ENCODE measurements at regions not wholly inside any gene's neighbourhood (a gene's known extent, or its start where the extent isn't known, plus 50 kb on each side); places are given as distances from the start of the nearest gene placed in this dataset.
"Not testable (repeated sequence)": the region's sequence is repeated elsewhere in the genome, so short reads cannot be mapped to it uniquely, and the experiment has no call there.

DNA sequence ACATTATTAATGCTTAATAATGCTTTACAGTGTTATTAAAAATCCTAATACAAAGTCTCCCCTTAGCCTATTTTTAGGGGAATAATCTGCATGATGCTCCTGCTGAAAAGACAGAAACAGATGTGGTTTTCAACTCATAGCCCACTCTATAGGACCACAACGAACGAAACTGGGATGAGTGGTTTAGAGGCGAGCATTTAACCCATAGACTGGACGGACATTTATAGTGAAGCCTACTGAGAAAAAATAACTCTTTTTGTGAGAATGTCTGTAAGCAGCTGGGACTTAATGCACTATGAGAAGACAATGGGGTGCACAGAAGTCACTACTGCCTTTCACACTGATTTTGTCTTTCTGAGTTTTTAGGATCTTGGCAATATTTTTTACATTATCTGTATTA, 1599.6 kb upstream of the B3GALT2 start:
- no peaks in the 10 kb centered on the region for H3K27me3 ChIP-seq (replicated peaks; ENCODE audit: control insufficient read depth, insufficient read depth, low read length, poor library complexity, severe bottlenecking)
- H3K4me3 ChIP-seq (ENCODE audit: insufficient read depth, low read depth, low read length, poor library complexity, severe bottlenecking): no peak overlapping the region
- H3K9me3 ChIP-seq (ENCODE audit: control insufficient read depth, low read length): no peaks in the 10 kb centered on the region
- no peak overlapping the region for H3K27ac ChIP-seq (ENCODE audit: insufficient read depth, low read length, poor library complexity, severe bottlenecking)
- no peaks in the 10 kb centered on the region for H3K4me1 ChIP-seq (ENCODE audit: control insufficient read depth, insufficient read depth, low read length, poor library complexity, severe bottlenecking)
- H3K36me3 ChIP-seq (ENCODE audit: control insufficient read depth, insufficient read depth, low read length): no peaks in the 10 kb centered on the region
- no peak for DNase-seq

DNA sequence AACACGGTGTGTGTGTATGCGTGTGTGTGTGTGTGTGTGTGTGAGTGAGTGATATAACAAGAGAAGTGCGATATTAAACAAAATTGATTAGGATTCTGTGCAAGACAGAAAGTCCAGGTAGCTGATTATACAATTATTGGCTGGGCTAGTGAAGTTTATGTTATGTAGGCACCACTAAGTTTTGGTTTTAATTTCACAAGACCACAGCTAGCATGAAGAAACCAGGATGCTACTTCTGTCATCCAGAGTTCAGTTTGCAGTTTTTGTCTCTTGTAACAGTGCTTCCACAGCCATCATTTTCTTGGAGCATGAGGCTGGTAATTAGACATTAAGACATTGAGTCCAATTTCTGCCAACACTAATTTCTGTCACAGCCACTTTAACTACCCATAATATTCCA, 1590.2 kb upstream of the B3GALT2 start:
- no peaks in the 10 kb centered on the region for H3K36me3 ChIP-seq (ENCODE audit: control insufficient read depth, insufficient read depth, low read length)
- H3K4me3 ChIP-seq (ENCODE audit: insufficient read depth, low read depth, low read length, poor library complexity, severe bottlenecking): no peak overlapping the region
- no peak for DNase-seq
- H3K4me1 ChIP-seq (ENCODE audit: control insufficient read depth, insufficient read depth, low read length, poor library complexity, severe bottlenecking): no peaks in the 10 kb centered on the region
- no peak overlapping the region for H3K27ac ChIP-seq (ENCODE audit: insufficient read depth, low read length, poor library complexity, severe bottlenecking)
- H3K27me3 ChIP-seq (replicated peaks; ENCODE audit: control insufficient read depth, insufficient read depth, low read length, poor library complexity, severe bottlenecking): no peaks in the 10 kb centered on the region
- no peaks in the 10 kb centered on the region for H3K9me3 ChIP-seq (ENCODE audit: control insufficient read depth, low read length)

DNA sequence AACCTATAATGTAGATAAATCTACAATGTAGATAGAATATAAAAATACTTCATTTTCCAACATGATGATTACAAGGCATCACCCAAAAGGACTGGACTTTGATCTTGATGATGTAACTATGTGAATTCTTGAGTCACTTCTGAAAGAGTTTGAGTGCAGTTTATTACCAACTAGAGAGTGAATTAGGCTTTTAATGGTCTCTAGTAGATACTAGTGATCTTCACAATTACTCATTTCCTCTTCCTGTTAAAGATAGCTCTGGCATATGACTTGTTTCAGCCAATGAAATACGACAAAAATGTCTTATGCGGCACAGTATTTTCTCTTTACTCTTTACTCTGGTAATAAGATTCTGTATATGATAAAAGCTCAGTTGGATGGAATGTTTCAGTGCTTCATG, 1588.1 kb upstream of the B3GALT2 start:
- DNase-seq: no peak
- Histone ChIP-seq H3K27me3 (replicated peaks; ENCODE audit: control insufficient read depth, insufficient read depth, low read length, poor library complexity, severe bottlenecking) (no peaks in the 10 kb centered on the region), H3K27ac (ENCODE audit: insufficient read depth, low read length, poor library complexity, severe bottlenecking) (no peak overlapping the region), H3K4me3 (ENCODE audit: insufficient read depth, low read depth, low read length, poor library complexity, severe bottlenecking) (no peak overlapping the region), H3K4me1 (ENCODE audit: control insufficient read depth, insufficient read depth, low read length, poor library complexity, severe bottlenecking) (no peaks in the 10 kb centered on the region), H3K9me3 (ENCODE audit: control insufficient read depth, low read length) (no peaks in the 10 kb centered on the region), H3K36me3 (ENCODE audit: control insufficient read depth, insufficient read depth, low read length) (no peaks in the 10 kb centered on the region)

DNA sequence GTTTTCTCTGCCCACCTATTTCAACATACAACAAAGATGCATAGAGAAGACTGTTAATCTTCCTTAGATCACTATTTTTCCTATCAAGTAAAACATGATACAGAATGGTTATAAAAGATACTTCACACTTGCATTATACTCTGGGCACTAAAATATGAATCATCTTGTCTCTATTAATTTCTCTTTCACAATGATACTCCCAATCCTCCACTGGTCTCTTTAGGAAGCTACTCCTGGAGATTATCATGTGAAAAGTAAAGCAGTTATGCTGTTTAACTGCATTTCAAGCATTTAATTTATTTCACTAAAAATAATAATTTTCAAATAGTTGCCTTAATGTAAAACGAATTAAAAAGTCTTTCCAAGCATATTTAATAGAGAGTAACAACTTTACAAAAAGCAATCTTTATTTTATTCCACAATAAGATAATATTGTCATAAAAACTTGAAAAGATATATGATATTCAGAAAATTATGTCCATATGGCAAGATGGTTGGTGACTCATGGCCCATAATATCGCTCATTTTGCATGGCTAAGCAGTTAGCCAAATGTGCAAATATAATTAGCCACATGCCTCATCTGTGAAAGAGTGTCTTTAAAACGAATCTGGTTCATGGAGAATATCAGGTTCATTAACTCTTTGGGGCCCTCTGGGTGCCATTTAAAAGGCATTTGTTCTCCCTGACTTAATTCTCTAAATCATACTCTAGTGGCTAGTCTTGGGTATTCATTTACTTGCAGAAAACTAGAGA, 1569.0 kb upstream of the B3GALT2 start:
- no peak for DNase-seq
- no peaks in the 10 kb centered on the region for H3K4me1 ChIP-seq (ENCODE audit: control insufficient read depth, insufficient read depth, low read length, poor library complexity, severe bottlenecking)
- H3K27ac ChIP-seq (ENCODE audit: insufficient read depth, low read length, poor library complexity, severe bottlenecking): no peak overlapping the region
- H3K36me3 ChIP-seq (ENCODE audit: control insufficient read depth, insufficient read depth, low read length): no peaks in the 10 kb centered on the region
- H3K4me3 ChIP-seq (ENCODE audit: insufficient read depth, low read depth, low read length, poor library complexity, severe bottlenecking): no peak overlapping the region
- no peaks in the 10 kb centered on the region for H3K9me3 ChIP-seq (ENCODE audit: control insufficient read depth, low read length)
- H3K27me3 ChIP-seq (replicated peaks; ENCODE audit: control insufficient read depth, insufficient read depth, low read length, poor library complexity, severe bottlenecking): no peaks in the 10 kb centered on the region

DNA sequence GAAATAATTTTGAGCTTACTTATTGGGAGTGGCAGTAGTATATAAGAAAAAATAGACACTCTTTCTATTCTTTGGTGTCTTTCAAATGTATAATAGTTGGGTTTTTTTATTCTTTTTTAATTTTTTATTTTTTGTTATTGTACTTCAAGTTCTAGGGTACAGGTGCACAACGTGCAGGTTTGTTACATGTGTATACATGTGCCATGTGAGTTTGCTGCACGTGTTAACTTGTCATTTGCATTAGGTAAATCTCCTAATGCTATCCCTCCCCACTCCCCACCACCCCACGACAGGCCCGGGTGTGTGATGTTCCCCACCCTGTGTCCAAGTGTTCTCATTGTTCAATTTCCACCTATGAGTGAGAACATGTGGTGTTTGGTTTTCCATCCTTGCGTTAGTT, 1552.4 kb upstream of the B3GALT2 start:
- not testable (repeated sequence) for H3K27ac ChIP-seq (ENCODE audit: insufficient read depth, low read length, poor library complexity, severe bottlenecking); H3K27me3 ChIP-seq (replicated peaks; ENCODE audit: control insufficient read depth, insufficient read depth, low read length, poor library complexity, severe bottlenecking); H3K36me3 ChIP-seq (ENCODE audit: control insufficient read depth, insufficient read depth, low read length); DNase-seq; H3K9me3 ChIP-seq (ENCODE audit: control insufficient read depth, low read length); H3K4me1 ChIP-seq (ENCODE audit: control insufficient read depth, insufficient read depth, low read length, poor library complexity, severe bottlenecking); H3K4me3 ChIP-seq (ENCODE audit: insufficient read depth, low read depth, low read length, poor library complexity, severe bottlenecking)

DNA sequence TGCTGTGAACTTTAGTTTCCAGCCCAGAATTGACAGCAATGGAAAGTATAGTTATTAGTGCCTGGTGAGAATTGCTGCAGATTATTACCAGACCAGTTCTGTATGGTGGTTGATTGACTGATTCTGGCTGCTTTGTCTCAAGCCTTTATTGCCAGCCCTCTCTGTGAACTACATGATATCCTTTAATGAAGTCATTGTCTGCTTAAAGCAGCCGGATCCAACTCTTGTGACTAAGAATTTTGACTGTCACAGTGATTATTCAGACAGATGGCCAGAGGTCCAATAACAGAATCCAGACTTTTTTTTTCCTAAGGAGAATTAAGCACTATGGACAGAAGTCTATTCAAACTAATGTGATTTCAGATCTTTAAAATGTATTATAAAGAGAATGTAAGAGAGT, 1548.6 kb upstream of the B3GALT2 start:
- Histone ChIP-seq H3K9me3 (ENCODE audit: control insufficient read depth, low read length) (no peaks in the 10 kb centered on the region), H3K27me3 (replicated peaks; ENCODE audit: control insufficient read depth, insufficient read depth, low read length, poor library complexity, severe bottlenecking) (no peaks in the 10 kb centered on the region), H3K36me3 (ENCODE audit: control insufficient read depth, insufficient read depth, low read length) (no peaks in the 10 kb centered on the region), H3K4me3 (ENCODE audit: insufficient read depth, low read depth, low read length, poor library complexity, severe bottlenecking) (no peak overlapping the region), H3K27ac (ENCODE audit: insufficient read depth, low read length, poor library complexity, severe bottlenecking) (no peak overlapping the region), H3K4me1 (ENCODE audit: control insufficient read depth, insufficient read depth, low read length, poor library complexity, severe bottlenecking) (no peaks in the 10 kb centered on the region)
- no peak for DNase-seq

DNA sequence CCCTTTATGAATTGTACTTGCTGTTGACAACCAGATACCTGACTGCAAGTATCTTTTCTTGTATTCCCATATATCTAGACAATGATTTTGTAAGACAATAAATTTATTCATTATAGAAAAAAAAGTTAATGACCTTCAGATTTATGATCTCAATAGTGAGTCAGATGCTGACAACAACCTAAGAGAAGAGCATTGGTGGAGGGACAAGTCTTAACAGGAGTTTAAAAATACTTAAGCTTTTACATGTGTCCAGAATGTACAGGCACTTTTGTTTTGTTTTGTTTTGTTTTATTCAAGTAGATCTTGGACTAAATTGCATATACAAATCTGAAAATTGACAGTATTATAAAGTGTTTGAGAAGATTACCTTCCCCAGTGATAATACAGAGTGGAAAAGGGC, 1544.6 kb upstream of the B3GALT2 start:
- no peaks in the 10 kb centered on the region for H3K27me3 ChIP-seq (replicated peaks; ENCODE audit: control insufficient read depth, insufficient read depth, low read length, poor library complexity, severe bottlenecking)
- no peak for DNase-seq
- H3K4me3 ChIP-seq (ENCODE audit: insufficient read depth, low read depth, low read length, poor library complexity, severe bottlenecking): no peak overlapping the region
- no peaks in the 10 kb centered on the region for H3K36me3 ChIP-seq (ENCODE audit: control insufficient read depth, insufficient read depth, low read length)
- no peaks in the 10 kb centered on the region for H3K9me3 ChIP-seq (ENCODE audit: control insufficient read depth, low read length)
- H3K4me1 ChIP-seq (ENCODE audit: control insufficient read depth, insufficient read depth, low read length, poor library complexity, severe bottlenecking): no peaks in the 10 kb centered on the region
- no peak overlapping the region for H3K27ac ChIP-seq (ENCODE audit: insufficient read depth, low read length, poor library complexity, severe bottlenecking)

DNA sequence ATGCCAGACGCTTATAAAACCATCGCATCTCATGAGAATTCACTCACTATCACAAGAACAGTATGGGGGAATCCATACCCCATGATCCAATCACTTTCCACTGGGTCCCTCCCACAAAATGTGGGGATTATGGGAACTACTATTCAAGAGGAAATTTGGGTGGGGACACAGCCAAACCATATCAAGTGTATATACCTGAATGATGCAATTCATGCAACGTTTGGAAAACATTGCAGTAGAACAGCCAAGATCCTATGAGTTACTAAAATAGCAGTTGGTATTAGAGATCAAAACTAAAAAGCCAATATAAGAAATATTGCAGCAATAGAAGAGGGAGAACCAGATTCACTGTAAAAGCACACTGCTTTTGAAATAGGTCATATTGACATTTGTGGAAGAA, 1543.9 kb upstream of the B3GALT2 start:
- Histone ChIP-seq H3K4me1 (ENCODE audit: control insufficient read depth, insufficient read depth, low read length, poor library complexity, severe bottlenecking) (no peaks in the 10 kb centered on the region), H3K27ac (ENCODE audit: insufficient read depth, low read length, poor library complexity, severe bottlenecking) (no peak overlapping the region)
- no peak for DNase-seq

DNA sequence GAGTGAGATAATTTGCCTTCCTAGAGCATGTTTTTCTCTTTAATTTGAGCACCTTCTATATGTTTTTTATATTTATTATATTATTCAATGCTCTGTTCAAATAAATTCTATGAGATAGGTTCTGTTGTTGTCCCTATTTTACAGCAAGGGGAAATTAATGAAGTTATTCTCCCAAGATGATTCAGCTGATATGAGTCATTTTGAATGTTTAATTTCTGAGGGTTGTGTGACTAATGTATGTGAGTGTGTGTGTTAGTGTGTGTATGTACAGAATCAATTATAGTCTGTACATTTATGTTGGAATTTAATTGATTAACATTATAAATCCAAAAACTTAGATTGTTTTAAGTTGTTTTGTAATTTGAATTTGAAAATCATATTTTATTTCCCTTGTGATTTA, 1536.7 kb upstream of the B3GALT2 start:
- Histone ChIP-seq H3K27ac (ENCODE audit: insufficient read depth, low read length, poor library complexity, severe bottlenecking) (no peak overlapping the region), H3K9me3 (ENCODE audit: control insufficient read depth, low read length) (no peaks in the 10 kb centered on the region)
- no peak for DNase-seq

More for the DNA sequence above, 1543.9 kb upstream of the B3GALT2 start:
- Histone ChIP-seq H3K4me3 (ENCODE audit: insufficient read depth, low read depth, low read length, poor library complexity, severe bottlenecking) (no peak overlapping the region), H3K27me3 (replicated peaks; ENCODE audit: control insufficient read depth, insufficient read depth, low read length, poor library complexity, severe bottlenecking) (no peaks in the 10 kb centered on the region), H3K36me3 (ENCODE audit: control insufficient read depth, insufficient read depth, low read length) (no peaks in the 10 kb centered on the region), H3K9me3 (ENCODE audit: control insufficient read depth, low read length) (no peaks in the 10 kb centered on the region)

DNA sequence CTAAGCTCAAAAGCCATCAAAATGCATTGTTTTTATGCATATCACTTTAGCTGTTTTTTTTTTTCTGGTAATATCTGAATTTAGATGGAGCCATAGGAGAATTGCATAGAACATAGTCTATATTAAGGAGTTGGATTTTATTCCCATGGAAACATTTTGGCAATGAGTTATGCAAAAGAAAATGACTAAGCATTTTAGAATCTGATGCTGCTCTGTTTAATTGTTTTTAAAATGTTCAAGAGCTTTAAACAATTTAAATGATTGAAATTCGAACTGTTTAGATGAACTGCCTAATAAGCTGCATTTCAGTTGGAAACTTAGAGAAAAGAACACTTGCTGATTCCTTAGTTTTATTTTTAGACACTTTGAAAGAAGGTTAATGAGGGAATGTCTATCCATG, 1531.5 kb upstream of the B3GALT2 start:
- Histone ChIP-seq H3K36me3 (ENCODE audit: control insufficient read depth, insufficient read depth, low read length) (no peaks in the 10 kb centered on the region), H3K9me3 (ENCODE audit: control insufficient read depth, low read length) (no peaks in the 10 kb centered on the region), H3K27me3 (replicated peaks; ENCODE audit: control insufficient read depth, insufficient read depth, low read length, poor library complexity, severe bottlenecking) (no peaks in the 10 kb centered on the region), H3K4me1 (ENCODE audit: control insufficient read depth, insufficient read depth, low read length, poor library complexity, severe bottlenecking) (no peaks in the 10 kb centered on the region), H3K27ac (ENCODE audit: insufficient read depth, low read length, poor library complexity, severe bottlenecking) (no peak overlapping the region), H3K4me3 (ENCODE audit: insufficient read depth, low read depth, low read length, poor library complexity, severe bottlenecking) (no peak overlapping the region)
- no peak for DNase-seq

More for the DNA sequence above, 1536.7 kb upstream of the B3GALT2 start:
- no peaks in the 10 kb centered on the region for H3K4me1 ChIP-seq (ENCODE audit: control insufficient read depth, insufficient read depth, low read length, poor library complexity, severe bottlenecking)
- no peaks in the 10 kb centered on the region for H3K27me3 ChIP-seq (replicated peaks; ENCODE audit: control insufficient read depth, insufficient read depth, low read length, poor library complexity, severe bottlenecking)
- no peaks in the 10 kb centered on the region for H3K36me3 ChIP-seq (ENCODE audit: control insufficient read depth, insufficient read depth, low read length)
- H3K4me3 ChIP-seq (ENCODE audit: insufficient read depth, low read depth, low read length, poor library complexity, severe bottlenecking): no peak overlapping the region
